HG03354 (cell line): ENCODE measurements at regions not wholly inside any gene's neighbourhood (a gene's known extent, or its start where the extent isn't known, plus 50 kb on each side); places are given as distances from the start of the nearest gene placed in this dataset.

ENCODE experiments used
- ATAC-seq: cut with Tn5 transposase; IDR thresholded peaks from one replicate; pipeline ENCODE4 v1.9.1; 2021; ENCODE audit warnings: mild to moderate bottlenecking; ENCODE audit not compliant: unreplicated experiment, poor library complexity, severe bottlenecking

- ATAC-seq: no peak
These were observed 344.0 kb downstream of the SOX11 start for GRCh38 chr2:6036211-6036610.

- no peak for ATAC-seq
These were observed 351.1 kb downstream of the SOX11 start for GRCh38 chr2:6043238-6043637.

DNA sequence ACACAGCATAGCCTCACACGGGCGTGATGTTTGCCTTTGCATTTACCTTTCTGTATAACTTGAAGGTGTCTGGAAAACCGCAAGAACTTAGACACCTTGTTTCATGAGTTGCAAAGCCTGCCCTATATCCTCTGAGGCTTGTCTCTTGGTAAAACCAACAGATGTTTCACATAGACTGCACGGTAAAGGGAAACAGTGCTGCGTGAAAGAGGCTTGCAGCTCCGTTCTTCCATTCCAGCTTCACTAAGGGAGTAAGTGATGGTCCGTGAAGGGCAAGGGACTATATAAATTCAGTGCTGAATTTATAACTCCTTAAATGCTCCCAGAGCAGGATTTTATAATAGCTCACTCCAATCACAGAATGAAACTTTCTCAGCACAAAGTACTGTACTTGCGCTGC is 360.5 kb downstream of the SOX11 start:
- no peak for ATAC-seq

- ATAC-seq: no peak
These were observed 361.6 kb downstream of the SOX11 start for GRCh38 chr2:6053743-6054142.

- ATAC-seq: no peak
These were observed 362.0 kb downstream of the SOX11 start for GRCh38 chr2:6054161-6054671.

GRCh38 chr2:6060992-6061663 is 368.9 kb downstream of the SOX11 start:
- ATAC-seq: no peak

- no peak for ATAC-seq
These were observed 372.6 kb downstream of the SOX11 start for GRCh38 chr2:6064757-6065156.

GRCh38 chr2:6065703-6066102 is 373.5 kb downstream of the SOX11 start:
- no peak for ATAC-seq

DNA sequence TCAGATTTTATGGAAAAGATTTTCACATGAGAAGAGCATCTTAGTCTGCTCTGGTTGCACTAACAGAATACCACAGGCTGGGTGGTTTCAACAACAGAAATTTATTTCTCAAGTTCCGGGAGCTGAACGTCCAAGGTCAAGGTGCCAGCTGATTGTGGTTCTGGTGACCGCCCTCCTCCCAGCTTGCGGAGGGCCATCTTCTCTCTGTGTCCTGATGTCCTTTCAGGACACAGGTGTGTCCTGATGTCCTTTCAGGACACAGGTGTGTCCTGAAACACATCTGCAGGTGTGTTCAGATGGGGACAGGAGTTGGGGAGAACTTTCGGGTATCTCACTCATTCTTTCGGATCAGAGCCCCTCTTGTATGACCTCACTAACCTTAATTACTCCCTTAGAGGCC is 374.9 kb downstream of the SOX11 start:
- no peak for ATAC-seq

- no peak for ATAC-seq
These were observed 375.6 kb downstream of the SOX11 start for GRCh38 chr2:6067806-6068205.

GRCh38 chr2:6068429-6068828 is 376.2 kb downstream of the SOX11 start:
- ATAC-seq: no peak

- no peak for ATAC-seq
These were observed 377.2 kb downstream of the SOX11 start for GRCh38 chr2:6069381-6069780.

GRCh38 chr2:6071519-6071918 is 379.3 kb downstream of the SOX11 start:
- no peak for ATAC-seq

- no peak for ATAC-seq
These were observed 380.1 kb downstream of the SOX11 start for GRCh38 chr2:6072276-6072675.

- ATAC-seq: no peak
These were observed 380.6 kb downstream of the SOX11 start for GRCh38 chr2:6072768-6073167.

GRCh38 chr2:6073191-6074088 is 381.3 kb downstream of the SOX11 start:
- ATAC-seq: peak; percentile 44

DNA sequence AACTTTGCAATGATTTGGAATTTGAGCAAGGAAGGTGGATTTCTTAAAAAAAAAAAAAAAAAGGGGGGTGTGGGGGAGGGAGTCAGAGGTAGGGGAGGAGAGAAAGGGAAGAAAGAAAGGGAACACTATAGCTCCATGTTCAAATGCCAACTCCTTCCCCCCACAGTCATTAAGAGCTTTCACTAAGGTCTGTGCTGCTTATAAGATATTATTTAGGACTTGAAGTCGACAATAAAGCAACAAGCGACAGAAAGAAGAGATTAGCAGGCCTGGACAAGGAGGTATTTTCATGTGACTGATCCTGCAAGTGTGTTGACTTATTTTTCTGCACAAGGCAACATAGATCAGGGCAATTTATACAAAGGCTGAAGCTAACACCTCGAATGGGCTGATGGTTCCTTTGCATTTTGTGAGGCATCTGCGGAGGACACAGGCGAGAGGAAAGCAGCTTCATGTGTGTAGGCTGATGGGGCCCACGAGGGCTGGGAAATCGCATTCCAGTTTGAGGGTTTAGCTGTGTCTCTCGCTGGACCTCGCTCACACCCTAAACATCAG is 382.0 kb downstream of the SOX11 start:
- ATAC-seq: no peak

DNA sequence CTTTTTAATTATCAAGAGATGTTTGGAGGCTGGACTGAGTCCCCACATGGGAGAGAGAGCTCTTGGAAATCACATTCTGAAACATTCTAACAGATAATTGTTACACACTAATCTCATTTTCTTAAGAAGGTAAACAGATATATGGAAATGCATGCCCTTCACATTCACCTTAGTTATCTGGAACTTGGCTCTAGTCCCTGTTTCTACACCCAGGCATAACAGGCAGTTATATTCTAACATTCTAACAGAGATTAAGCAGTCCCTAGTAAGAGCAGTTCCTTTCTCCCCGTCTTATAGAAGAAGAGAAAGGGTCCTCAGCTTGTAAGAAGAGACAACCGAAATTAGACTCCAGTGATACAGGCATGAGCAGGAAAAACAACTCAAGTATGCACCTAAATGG is 385.4 kb downstream of the SOX11 start:
- ATAC-seq: no peak

- no peak for ATAC-seq
These were observed 386.2 kb downstream of the SOX11 start for GRCh38 chr2:6078414-6078813.

- ATAC-seq: no peak
These were observed 387.2 kb downstream of the SOX11 start for GRCh38 chr2:6079405-6079804.
